Gastroesophageal sphincter (tissue), 3 donors: ENCODE measurements at regions not wholly inside any gene's neighbourhood (a gene's known extent, or its start where the extent isn't known, plus 50 kb on each side); places are given as distances from the start of the nearest gene placed in this dataset.

ENCODE experiments used
- CTCF ChIP-seq, 4 experiments: fragments of 200-600 bp in 2 of 4; fragments of 450-650 bp in 2 of 4; sonication (generic) in 1 of 4; IDR thresholded peaks; one replicate each; pipeline ENCODE4 v1.5.1; 2017 to 2019; ENCODE audit warnings: antibody characterized with exemption in 4 of 4, mild to moderate bottlenecking in 2 of 4, moderate library complexity in 2 of 4
- POLR2A ChIP-seq, 2 donors: fragments of 450-650 bp; IDR thresholded peaks; one replicate each; pipeline ENCODE4 v1.6.1; 2017; ENCODE audit warnings: antibody characterized with exemption in 2 of 2, mild to moderate bottlenecking in 2 of 2, moderate library complexity in 1 of 2

DNA sequence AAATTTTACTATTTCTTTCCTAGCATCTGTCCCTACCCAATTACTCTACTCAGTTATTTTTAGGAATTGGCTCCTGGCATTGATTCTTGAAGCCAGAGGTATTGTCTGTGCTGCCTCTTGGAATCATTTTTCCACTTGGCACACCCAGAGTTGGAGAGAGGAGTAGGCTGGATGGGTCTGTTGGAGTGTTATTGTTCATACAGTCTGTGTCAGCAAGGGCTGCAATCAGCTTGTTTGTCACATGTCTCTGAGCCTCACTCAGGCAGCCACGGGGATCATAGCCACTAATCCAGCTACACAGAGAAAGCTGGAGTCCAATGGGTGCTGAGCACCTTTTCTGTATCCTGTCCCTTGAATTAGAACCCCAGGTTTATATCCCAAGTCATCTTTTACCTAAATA is 176.0 kb upstream of the DYRK2 start:
- TF ChIP-seq CTCF (IDR thresholded peaks at IDR 0.05) (no peak), POLR2A (IDR thresholded peaks at IDR 0.05) (no peak)
